ENCODE measurements at regions not wholly inside any gene's neighbourhood (a gene's known extent, or its start where the extent isn't known, plus 50 kb on each side); places are given as distances from the start of the nearest gene placed in this dataset.

- Histone ChIP-seq H3K27ac (ENCODE audit: low read depth in 2 of 2, low read length in 2 of 2) (peak overlapping the region in 1 of 2 donors; percentile 36), H3K9me3 (ENCODE audit: control insufficient read depth in 2 of 3, insufficient read depth in 1 of 3, low read length in 3 of 3) (no peaks in the 10 kb centered on the region), H3K9ac (ENCODE audit: low read length in 3 of 3) (no peak overlapping the region), H3K27me3 (ENCODE audit: control insufficient read depth, insufficient read depth, low read length) (no peaks in the 10 kb centered on the region), H3K4me1 (ENCODE audit: control insufficient read depth in 2 of 3, insufficient read depth in 2 of 3, low read depth in 1 of 3, low read length in 3 of 3) (no peaks in the 10 kb centered on the region), H3K36me3 (ENCODE audit: control insufficient read depth in 2 of 3, insufficient read depth in 3 of 3, low read length in 3 of 3) (no peaks in the 10 kb centered on the region), H3K4me3 (ENCODE audit: low read length in 3 of 3) (no peak overlapping the region)
- DNase-seq = no peak
- intact Hi-C loops (cut with DNase I) = no loop called here
- TF ChIP-seq, protein P1, sequence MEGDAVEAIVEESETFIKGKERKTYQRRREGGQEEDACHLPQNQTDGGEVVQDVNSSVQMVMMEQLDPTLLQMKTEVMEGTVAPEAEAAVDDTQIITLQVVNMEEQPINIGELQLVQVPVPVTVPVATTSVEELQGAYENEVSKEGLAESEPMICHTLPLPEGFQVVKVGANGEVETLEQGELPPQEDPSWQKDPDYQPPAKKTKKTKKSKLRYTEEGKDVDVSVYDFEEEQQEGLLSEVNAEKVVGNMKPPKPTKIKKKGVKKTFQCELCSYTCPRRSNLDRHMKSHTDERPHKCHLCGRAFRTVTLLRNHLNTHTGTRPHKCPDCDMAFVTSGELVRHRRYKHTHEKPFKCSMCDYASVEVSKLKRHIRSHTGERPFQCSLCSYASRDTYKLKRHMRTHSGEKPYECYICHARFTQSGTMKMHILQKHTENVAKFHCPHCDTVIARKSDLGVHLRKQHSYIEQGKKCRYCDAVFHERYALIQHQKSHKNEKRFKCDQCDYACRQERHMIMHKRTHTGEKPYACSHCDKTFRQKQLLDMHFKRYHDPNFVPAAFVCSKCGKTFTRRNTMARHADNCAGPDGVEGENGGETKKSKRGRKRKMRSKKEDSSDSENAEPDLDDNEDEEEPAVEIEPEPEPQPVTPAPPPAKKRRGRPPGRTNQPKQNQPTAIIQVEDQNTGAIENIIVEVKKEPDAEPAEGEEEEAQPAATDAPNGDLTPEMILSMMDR (IDR thresholded peaks at IDR 0.05; ENCODE audit: borderline replicate concordance, extremely low read depth, insufficient read depth) = no peak
- no peak for FAIRE-seq
These were observed 75.3 kb upstream of the RIOK3 start for GRCh38 chr18:23377669-23378301.

- Histone ChIP-seq H3K9ac (ENCODE audit: low read length in 3 of 3) (no peak overlapping the region), H3K27ac (ENCODE audit: low read depth in 2 of 2, low read length in 2 of 2) (peak overlapping the region; percentile 35 to 36), H3K36me3 (ENCODE audit: control insufficient read depth in 2 of 3, insufficient read depth in 3 of 3, low read length in 3 of 3) (no peaks in the 10 kb centered on the region), H3K4me3 (ENCODE audit: low read length in 3 of 3) (no peak overlapping the region), H3K27me3 (ENCODE audit: control insufficient read depth, insufficient read depth, low read length) (no peaks in the 10 kb centered on the region), H3K4me1 (ENCODE audit: control insufficient read depth in 2 of 3, insufficient read depth in 2 of 3, low read depth in 1 of 3, low read length in 3 of 3) (no peaks in the 10 kb centered on the region), H3K9me3 (ENCODE audit: control insufficient read depth in 2 of 3, insufficient read depth in 1 of 3, low read length in 3 of 3) (no peaks in the 10 kb centered on the region)
- FAIRE-seq (no peak), DNase-seq (no peak)
- TF ChIP-seq, protein P1 (IDR thresholded peaks at IDR 0.05; ENCODE audit: borderline replicate concordance, extremely low read depth, insufficient read depth) = no peak
- intact Hi-C loops (cut with DNase I) = no loop called here
These were observed 74.8 kb upstream of the RIOK3 start for GRCh38 chr18:23378302-23378686.

- DNase-seq (no peak), FAIRE-seq (no peak)
- no peak overlapping the region for H3K4me3 ChIP-seq (ENCODE audit: low read length in 3 of 3)
- H3K27me3 ChIP-seq (ENCODE audit: control insufficient read depth, insufficient read depth, low read length) = no peaks in the 10 kb centered on the region
- intact Hi-C loops (cut with DNase I) = loop anchor here (10.0 kb wide), 1 partner anchor 255 kb away; no protein-coding TSS in a partner anchor
- H3K9ac ChIP-seq (ENCODE audit: low read length in 3 of 3) = no peak overlapping the region
- no peaks in the 10 kb centered on the region for H3K4me1 ChIP-seq (ENCODE audit: control insufficient read depth in 2 of 3, insufficient read depth in 2 of 3, low read depth in 1 of 3, low read length in 3 of 3)
- no peaks in the 10 kb centered on the region for H3K9me3 ChIP-seq (ENCODE audit: control insufficient read depth in 2 of 3, insufficient read depth in 1 of 3, low read length in 3 of 3)
- no peak overlapping the region for H3K27ac ChIP-seq (ENCODE audit: low read depth in 2 of 2, low read length in 2 of 2)
- H3K36me3 ChIP-seq (ENCODE audit: control insufficient read depth in 2 of 3, insufficient read depth in 3 of 3, low read length in 3 of 3) = no peaks in the 10 kb centered on the region
- TF ChIP-seq, protein P1 (IDR thresholded peaks at IDR 0.05; ENCODE audit: borderline replicate concordance, extremely low read depth, insufficient read depth) = no peak
These were observed 73.0 kb upstream of the RIOK3 start for GRCh38 chr18:23380001-23380550.
